ENCODE measurements at regions not wholly inside any gene's neighbourhood (a gene's known extent, or its start where the extent isn't known, plus 50 kb on each side); places are given as distances from the start of the nearest gene placed in this dataset.

DNA sequence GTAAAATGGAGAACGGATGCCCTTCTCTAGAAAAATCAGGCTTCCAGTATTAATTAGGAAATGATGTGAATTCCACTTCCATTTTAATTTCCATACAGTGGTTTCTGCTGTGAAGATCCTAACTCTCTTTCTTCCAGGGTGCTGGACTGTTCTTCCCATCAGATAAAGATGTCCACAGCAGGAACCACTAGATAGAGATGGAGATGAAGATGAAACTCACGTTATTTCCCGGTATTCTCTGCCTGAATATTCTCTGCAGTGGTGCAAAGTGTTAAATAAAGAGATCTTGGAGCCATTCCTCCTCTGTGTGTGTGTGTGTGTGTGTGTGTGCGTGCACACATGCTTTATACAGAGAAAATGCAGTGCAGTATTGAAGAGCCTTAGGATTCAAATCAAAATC is 727.5 kb downstream of the KCNJ2 start:
- TF ChIP-seq, protein P1, sequence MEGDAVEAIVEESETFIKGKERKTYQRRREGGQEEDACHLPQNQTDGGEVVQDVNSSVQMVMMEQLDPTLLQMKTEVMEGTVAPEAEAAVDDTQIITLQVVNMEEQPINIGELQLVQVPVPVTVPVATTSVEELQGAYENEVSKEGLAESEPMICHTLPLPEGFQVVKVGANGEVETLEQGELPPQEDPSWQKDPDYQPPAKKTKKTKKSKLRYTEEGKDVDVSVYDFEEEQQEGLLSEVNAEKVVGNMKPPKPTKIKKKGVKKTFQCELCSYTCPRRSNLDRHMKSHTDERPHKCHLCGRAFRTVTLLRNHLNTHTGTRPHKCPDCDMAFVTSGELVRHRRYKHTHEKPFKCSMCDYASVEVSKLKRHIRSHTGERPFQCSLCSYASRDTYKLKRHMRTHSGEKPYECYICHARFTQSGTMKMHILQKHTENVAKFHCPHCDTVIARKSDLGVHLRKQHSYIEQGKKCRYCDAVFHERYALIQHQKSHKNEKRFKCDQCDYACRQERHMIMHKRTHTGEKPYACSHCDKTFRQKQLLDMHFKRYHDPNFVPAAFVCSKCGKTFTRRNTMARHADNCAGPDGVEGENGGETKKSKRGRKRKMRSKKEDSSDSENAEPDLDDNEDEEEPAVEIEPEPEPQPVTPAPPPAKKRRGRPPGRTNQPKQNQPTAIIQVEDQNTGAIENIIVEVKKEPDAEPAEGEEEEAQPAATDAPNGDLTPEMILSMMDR (IDR thresholded peaks at IDR 0.05), result peak in 1 of 4 donors; percentile 19
- no peak for TF ChIP-seq POLR2A (IDR thresholded peaks at IDR 0.05)
